ENCODE measurements at regions not wholly inside any gene's neighbourhood (a gene's known extent, or its start where the extent isn't known, plus 50 kb on each side); places are given as distances from the start of the nearest gene placed in this dataset.

GRCh38 chr11:28833169-28833568 is 725.0 kb downstream of the METTL15 start:
- TF ChIP-seq ZNF785 (tag by site-specific recombination; IDR thresholded peaks at IDR 0.05) (no peak), HOXC10 (CRISPR knock-in tag; IDR thresholded peaks at IDR 0.05) (no peak), TCF7L2 (IDR thresholded peaks at IDR 0.05; ENCODE audit: borderline replicate concordance, low read depth, low read length) (no peak), ZNF274 (IDR thresholded peaks at IDR 0.05; ENCODE audit: low read length) (no peak), ZNF274 (tag by site-specific recombination; IDR thresholded peaks at IDR 0.05; ENCODE audit: borderline replicate concordance) (no peak), HOXA7 (CRISPR knock-in tag; IDR thresholded peaks at IDR 0.05; ENCODE audit: borderline replicate concordance) (no peak), ZNF510 (tag by site-specific recombination; IDR thresholded peaks at IDR 0.05; ENCODE audit: insufficient replicate concordance) (no peak)
- TF ChIP-seq, protein P1, sequence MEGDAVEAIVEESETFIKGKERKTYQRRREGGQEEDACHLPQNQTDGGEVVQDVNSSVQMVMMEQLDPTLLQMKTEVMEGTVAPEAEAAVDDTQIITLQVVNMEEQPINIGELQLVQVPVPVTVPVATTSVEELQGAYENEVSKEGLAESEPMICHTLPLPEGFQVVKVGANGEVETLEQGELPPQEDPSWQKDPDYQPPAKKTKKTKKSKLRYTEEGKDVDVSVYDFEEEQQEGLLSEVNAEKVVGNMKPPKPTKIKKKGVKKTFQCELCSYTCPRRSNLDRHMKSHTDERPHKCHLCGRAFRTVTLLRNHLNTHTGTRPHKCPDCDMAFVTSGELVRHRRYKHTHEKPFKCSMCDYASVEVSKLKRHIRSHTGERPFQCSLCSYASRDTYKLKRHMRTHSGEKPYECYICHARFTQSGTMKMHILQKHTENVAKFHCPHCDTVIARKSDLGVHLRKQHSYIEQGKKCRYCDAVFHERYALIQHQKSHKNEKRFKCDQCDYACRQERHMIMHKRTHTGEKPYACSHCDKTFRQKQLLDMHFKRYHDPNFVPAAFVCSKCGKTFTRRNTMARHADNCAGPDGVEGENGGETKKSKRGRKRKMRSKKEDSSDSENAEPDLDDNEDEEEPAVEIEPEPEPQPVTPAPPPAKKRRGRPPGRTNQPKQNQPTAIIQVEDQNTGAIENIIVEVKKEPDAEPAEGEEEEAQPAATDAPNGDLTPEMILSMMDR (tag by site-specific recombination; IDR thresholded peaks at IDR 0.05) = no peak
- TF ChIP-seq, protein P2, sequence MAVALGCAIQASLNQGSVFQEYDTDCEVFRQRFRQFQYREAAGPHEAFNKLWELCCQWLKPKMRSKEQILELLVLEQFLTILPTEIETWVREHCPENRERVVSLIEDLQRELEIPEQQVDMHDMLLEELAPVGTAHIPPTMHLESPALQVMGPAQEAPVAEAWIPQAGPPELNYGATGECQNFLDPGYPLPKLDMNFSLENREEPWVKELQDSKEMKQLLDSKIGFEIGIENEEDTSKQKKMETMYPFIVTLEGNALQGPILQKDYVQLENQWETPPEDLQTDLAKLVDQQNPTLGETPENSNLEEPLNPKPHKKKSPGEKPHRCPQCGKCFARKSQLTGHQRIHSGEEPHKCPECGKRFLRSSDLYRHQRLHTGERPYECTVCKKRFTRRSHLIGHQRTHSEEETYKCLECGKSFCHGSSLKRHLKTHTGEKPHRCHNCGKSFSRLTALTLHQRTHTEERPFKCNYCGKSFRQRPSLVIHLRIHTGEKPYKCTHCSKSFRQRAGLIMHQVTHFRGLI (tag by site-specific recombination; IDR thresholded peaks at IDR 0.05) = no peak
- TF ChIP-seq, protein P3, sequence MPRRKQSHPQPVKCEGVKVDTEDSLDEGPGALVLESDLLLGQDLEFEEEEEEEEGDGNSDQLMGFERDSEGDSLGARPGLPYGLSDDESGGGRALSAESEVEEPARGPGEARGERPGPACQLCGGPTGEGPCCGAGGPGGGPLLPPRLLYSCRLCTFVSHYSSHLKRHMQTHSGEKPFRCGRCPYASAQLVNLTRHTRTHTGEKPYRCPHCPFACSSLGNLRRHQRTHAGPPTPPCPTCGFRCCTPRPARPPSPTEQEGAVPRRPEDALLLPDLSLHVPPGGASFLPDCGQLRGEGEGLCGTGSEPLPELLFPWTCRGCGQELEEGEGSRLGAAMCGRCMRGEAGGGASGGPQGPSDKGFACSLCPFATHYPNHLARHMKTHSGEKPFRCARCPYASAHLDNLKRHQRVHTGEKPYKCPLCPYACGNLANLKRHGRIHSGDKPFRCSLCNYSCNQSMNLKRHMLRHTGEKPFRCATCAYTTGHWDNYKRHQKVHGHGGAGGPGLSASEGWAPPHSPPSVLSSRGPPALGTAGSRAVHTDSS (tag by site-specific recombination; IDR thresholded peaks at IDR 0.05) = no peak
